DND-41 (cell line): ENCODE measurements at regions not wholly inside any gene's neighbourhood (a gene's known extent, or its start where the extent isn't known, plus 50 kb on each side); places are given as distances from the start of the nearest gene placed in this dataset.

Experiments
- EZH2 ChIP-seq: IDR thresholded peaks from 3 replicates; pipeline ENCODE4 v1.6.1; 2012; ENCODE audit warnings: borderline replicate concordance, low read depth, mild to moderate bottlenecking, moderate library complexity, low read length, inconsistent platforms; ENCODE audit not compliant: severe bottlenecking
- TF ChIP-seq, protein P1 (sequence below): IDR thresholded peaks from 2 replicates; pipeline ENCODE4 v1.5.1; 2012; ENCODE audit warnings: borderline replicate concordance, low read length, moderate library complexity, mild to moderate bottlenecking; ENCODE audit not compliant: poor library complexity, severe bottlenecking; ENCODE audit errors: extremely low read depth

DNA sequence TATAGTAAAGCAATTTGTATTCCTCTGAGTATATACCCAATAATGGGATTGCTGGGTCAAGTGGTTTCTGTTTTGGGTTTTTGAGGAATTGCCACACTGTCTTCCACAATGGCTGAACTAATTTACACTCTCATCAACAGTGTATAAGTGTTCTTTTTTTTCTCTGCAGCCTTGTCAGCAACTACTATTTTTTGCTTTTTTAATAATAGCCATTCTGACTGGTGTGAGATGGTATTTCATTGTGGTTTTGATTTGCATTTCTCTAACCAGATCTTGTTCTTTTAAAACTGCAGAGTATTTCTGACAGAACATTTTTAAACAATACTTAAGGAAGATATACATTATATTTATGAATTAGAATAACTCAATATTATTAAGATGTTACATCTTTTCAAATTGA is 1140.5 kb upstream of the CNTN5 start:
- TF ChIP-seq, protein P1, sequence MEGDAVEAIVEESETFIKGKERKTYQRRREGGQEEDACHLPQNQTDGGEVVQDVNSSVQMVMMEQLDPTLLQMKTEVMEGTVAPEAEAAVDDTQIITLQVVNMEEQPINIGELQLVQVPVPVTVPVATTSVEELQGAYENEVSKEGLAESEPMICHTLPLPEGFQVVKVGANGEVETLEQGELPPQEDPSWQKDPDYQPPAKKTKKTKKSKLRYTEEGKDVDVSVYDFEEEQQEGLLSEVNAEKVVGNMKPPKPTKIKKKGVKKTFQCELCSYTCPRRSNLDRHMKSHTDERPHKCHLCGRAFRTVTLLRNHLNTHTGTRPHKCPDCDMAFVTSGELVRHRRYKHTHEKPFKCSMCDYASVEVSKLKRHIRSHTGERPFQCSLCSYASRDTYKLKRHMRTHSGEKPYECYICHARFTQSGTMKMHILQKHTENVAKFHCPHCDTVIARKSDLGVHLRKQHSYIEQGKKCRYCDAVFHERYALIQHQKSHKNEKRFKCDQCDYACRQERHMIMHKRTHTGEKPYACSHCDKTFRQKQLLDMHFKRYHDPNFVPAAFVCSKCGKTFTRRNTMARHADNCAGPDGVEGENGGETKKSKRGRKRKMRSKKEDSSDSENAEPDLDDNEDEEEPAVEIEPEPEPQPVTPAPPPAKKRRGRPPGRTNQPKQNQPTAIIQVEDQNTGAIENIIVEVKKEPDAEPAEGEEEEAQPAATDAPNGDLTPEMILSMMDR: no peak
- TF ChIP-seq EZH2: no peak
